ENCODE measurements at regions not wholly inside any gene's neighbourhood (a gene's known extent, or its start where the extent isn't known, plus 50 kb on each side); places are given as distances from the start of the nearest gene placed in this dataset.
"Not testable (repeated sequence)": the region's sequence is repeated elsewhere in the genome, so short reads cannot be mapped to it uniquely, and the experiment has no call there.

- no peak for DNase-seq
Observed at GRCh38 chr1:58836408-58836807, 52.6 kb upstream of the JUN start.

- no peak for DNase-seq
Observed at GRCh38 chr1:58837886-58838285, 54.0 kb upstream of the JUN start.

GRCh38 chr1:58839147-58839795 lies 55.4 kb upstream of the JUN start:
- DNase-seq: no peak

GRCh38 chr1:58839846-58840835 lies 56.3 kb upstream of the JUN start:
- DNase-seq: no peak

GRCh38 chr1:58841455-58841854 lies 57.6 kb upstream of the JUN start:
- no peak for DNase-seq

- no peak for DNase-seq
Observed at GRCh38 chr1:58842941-58843340, 59.1 kb upstream of the JUN start.

- DNase-seq: no peak
Observed at GRCh38 chr1:58844176-58844575, 60.3 kb upstream of the JUN start.

GRCh38 chr1:58845942-58846341 lies 62.1 kb upstream of the JUN start:
- DNase-seq: no peak

- DNase-seq: no peak
Observed at GRCh38 chr1:58848818-58849411, 65.1 kb upstream of the JUN start.

GRCh38 chr1:58849551-58849950 lies 65.7 kb upstream of the JUN start:
- no peak for DNase-seq

GRCh38 chr1:58850636-58851035 lies 66.8 kb upstream of the JUN start:
- no peak for DNase-seq

- DNase-seq: no peak
Observed at GRCh38 chr1:58852731-58853485, 69.1 kb upstream of the JUN start.

GRCh38 chr1:58854576-58854975 lies 70.7 kb upstream of the JUN start:
- no peak for DNase-seq

GRCh38 chr1:58855274-58856165 lies 71.7 kb upstream of the JUN start:
- no peak for DNase-seq

GRCh38 chr1:58856281-58856680 lies 72.4 kb upstream of the JUN start:
- not testable (repeated sequence) for DNase-seq

- no peak for DNase-seq
Observed at GRCh38 chr1:58857680-58858673, 74.1 kb upstream of the JUN start.

GRCh38 chr1:58859769-58860485 lies 76.1 kb upstream of the JUN start:
- DNase-seq: no peak

- no peak for DNase-seq
Observed at GRCh38 chr1:58861076-58861475, 77.2 kb upstream of the JUN start.

- DNase-seq: no peak
Observed at GRCh38 chr1:58861506-58861905, 77.7 kb upstream of the JUN start.
